GM12875 (cell line): ENCODE measurements at regions not wholly inside any gene's neighbourhood (a gene's known extent, or its start where the extent isn't known, plus 50 kb on each side); places are given as distances from the start of the nearest gene placed in this dataset.

Experiments used
- H3K4me3 ChIP-seq: one replicate; pipeline ENCODE4 v1.5.1; 2011; ENCODE audit warnings: low read depth, low read length, control low read depth
- TF ChIP-seq, protein P1 (sequence below): IDR thresholded peaks from 2 replicates; pipeline ENCODE4 v1.5.1; 2011; ENCODE audit warnings: low read depth, mild to moderate bottlenecking, control low read depth, inconsistent platforms, low read length, moderate library complexity, borderline replicate concordance; ENCODE audit not compliant: insufficient read depth

DNA sequence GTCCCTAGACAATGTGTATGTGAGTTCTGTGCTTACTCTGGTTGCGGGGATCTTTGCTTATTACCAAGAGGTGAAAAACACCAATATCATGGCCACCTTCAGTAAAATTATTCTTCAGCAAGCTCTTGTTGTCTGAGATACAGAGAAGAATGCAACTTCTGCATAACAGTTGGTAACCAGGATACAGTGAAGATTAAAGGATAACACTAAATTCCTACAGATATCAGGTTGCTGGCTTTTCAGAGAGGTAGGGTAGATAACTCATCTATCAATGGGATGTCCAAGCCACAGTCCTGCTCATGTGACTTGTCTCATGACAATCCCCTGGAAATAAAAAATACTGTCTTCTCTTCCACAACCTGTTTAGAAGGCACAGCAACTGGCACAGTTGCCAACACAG lies 308.5 kb downstream of the TNS1 start:
- TF ChIP-seq, protein P1, sequence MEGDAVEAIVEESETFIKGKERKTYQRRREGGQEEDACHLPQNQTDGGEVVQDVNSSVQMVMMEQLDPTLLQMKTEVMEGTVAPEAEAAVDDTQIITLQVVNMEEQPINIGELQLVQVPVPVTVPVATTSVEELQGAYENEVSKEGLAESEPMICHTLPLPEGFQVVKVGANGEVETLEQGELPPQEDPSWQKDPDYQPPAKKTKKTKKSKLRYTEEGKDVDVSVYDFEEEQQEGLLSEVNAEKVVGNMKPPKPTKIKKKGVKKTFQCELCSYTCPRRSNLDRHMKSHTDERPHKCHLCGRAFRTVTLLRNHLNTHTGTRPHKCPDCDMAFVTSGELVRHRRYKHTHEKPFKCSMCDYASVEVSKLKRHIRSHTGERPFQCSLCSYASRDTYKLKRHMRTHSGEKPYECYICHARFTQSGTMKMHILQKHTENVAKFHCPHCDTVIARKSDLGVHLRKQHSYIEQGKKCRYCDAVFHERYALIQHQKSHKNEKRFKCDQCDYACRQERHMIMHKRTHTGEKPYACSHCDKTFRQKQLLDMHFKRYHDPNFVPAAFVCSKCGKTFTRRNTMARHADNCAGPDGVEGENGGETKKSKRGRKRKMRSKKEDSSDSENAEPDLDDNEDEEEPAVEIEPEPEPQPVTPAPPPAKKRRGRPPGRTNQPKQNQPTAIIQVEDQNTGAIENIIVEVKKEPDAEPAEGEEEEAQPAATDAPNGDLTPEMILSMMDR = no peak
- H3K4me3 ChIP-seq = no peak overlapping the region

DNA sequence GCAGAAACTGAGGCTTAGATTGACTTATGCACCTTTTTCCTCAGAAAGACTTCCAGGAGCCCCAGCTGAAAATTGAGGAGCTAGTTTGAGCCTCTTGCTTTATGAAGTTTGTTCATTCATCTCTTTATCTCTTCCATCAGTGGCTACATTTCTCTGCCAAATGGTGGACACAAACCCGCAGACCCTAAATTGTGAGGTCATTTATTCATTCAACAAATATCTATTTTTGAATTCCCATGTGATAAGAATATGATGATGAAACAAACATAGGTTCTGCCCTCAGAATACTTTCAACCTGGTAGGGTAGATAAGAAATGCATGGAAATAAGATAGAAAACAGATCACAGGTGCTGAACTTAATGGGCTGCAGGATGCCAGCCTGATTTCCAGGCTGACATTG lies 309.4 kb downstream of the TNS1 start:
- TF ChIP-seq, protein P1 = no peak
- H3K4me3 ChIP-seq = no peak overlapping the region

DNA sequence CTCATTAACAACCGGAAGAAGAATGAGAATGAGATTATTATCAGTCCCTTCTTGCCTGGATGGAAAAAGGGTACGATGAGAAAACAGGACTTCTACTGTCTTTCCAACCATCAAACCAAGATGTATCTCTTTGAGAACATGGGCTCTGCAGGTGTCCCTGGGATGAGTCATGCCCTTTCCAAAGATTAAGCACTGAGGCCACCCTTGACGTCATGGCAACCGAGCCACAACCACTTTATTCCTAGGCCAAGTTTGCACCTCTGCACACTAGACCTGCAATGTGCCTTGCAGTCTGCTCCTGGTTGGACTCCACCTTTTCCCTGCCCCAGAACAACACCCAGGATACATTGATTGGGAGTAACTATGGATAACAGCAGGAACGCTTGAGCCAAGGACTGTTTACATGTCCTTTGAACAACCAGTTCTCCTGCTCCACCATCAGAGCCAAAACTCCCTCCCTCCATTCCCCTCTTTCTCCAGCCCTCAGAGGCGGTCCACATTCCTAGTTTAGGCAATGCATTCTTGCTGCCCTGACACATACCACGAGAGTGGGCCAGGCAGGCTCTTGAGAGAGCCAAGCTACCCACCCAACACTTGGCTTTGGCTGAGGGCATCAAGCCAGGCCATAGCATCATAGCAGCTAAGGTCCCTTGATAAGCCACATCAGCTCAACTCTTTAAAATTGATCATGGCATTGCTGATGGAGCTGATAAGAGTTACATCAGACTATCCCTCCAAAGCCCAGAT lies 310.7 kb downstream of the TNS1 start:
- TF ChIP-seq, protein P1 = no peak
- no peak overlapping the region for H3K4me3 ChIP-seq

DNA sequence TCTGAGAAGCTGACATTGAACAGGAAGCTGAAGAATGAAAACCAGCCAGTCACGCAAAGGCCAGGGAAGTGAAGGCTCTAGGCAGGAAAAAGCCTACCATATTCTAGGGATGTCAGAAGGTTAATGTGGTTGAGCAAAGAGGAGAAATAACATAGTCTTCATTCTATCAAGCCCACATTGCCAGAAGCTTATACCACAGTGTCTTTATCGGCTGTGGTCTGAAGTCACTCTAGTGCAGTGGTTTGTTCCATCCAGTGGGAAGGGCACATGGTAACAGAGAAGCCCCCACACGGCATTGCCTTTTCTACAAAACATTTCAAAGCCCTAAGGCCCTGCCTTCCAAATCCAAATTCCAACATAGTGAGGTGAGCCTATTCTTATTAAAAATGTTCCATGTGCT lies 311.3 kb downstream of the TNS1 start:
- no peak overlapping the region for H3K4me3 ChIP-seq
- TF ChIP-seq, protein P1 = no peak

DNA sequence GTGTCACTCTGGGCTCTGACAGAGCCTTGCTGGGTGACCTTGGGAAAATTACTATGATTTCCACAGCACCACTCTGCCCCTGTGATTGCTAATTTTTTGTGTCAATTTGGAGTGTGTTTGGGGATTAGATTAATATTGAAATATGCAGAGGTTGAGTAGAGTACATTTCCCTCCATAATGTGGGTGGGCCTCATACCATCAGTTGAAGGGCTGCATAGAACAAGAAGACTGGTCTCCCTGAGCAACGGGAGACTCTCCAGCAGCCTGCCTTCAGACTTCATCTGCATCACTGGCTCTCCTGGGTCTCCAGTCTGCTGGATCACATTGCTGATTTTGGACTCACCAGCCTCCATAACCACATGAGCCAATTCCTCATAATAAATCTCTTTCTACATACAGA lies 313.7 kb downstream of the TNS1 start:
- no peak overlapping the region for H3K4me3 ChIP-seq

DNA sequence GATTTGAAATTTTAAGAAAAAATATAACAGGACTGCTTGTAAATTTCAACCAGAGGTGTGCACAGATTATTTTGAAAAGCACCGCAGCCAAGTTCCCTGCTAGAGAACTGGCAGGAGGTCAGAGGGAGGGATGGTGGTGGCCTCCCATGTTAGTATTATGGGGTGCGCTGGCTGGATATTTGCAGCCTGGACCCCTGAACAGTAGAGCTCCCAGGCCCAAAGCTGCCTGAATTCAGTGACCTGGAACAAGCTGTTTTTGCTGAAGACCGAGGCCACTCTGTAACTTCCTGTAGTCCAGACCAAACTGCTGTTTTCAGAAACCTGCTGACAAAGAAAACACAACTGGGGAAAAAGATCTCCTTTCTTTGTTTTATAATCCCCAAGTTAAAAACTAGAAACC lies 314.3 kb downstream of the TNS1 start:
- TF ChIP-seq, protein P1 = no peak
- H3K4me3 ChIP-seq = no peak overlapping the region

More for the DNA sequence above, 313.7 kb downstream of the TNS1 start:
- TF ChIP-seq, protein P1 = no peak

DNA sequence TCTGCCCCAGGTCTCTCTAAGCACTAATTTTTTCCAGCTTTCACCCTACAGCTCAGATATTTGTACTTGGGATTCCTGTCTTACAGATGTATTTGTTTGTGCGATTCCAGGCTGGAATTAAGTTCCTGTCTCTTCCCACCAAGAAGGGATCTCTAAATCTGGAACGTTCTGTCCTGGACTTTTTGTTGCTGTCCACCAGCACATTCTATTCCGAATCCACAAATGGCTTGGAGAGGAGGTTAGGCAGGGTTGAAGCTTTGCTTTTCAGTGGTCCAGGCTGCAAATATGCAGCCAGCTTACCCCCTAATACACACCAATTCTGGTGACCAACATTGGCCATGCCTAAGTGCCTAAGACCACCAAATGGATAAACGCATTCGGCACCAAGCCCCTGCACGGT lies 315.0 kb downstream of the TNS1 start:
- H3K4me3 ChIP-seq = no peak overlapping the region
- TF ChIP-seq, protein P1 = no peak
